HEK293T (cell line): ENCODE measurements at regions not wholly inside any gene's neighbourhood (a gene's known extent, or its start where the extent isn't known, plus 50 kb on each side); places are given as distances from the start of the nearest gene placed in this dataset.

ENCODE experiments used
- CTCF ChIA-PET: fragments of 350-600 bp; formaldehyde crosslinking; extraction: SDS; loops from one replicate; lab custom pipeline; 2021; ENCODE audit warnings: antibody characterized with exemption, inconsistent platforms; lab: Yijun Ruan, JAX
- POLR2A ChIA-PET: fragments of 350-600 bp; formaldehyde crosslinking; extraction: SDS; loops from one replicate; lab custom pipeline; 2020; ENCODE audit warnings: antibody characterized with exemption, inconsistent platforms; lab: Yijun Ruan, JAX
- DNase-seq: peaks from one replicate; pipeline ENCODE4 v3.0.0; 2012; ENCODE audit warnings: mixed read lengths; ENCODE audit errors: extremely low spot score
- ARNT ChIP-seq: fragments of 450-650 bp; IDR thresholded peaks from 2 replicates; pipeline ENCODE4 v1.6.1; 2017; ENCODE audit warnings: mild to moderate bottlenecking
- BHLHE40 ChIP-seq: fragments of 450-650 bp; IDR thresholded peaks from 2 replicates; pipeline ENCODE4 v1.6.1; 2016; ENCODE audit warnings: mild to moderate bottlenecking, moderate library complexity, borderline replicate concordance
- CTBP1 ChIP-seq: fragments of 450-650 bp; IDR thresholded peaks from 2 replicates; pipeline ENCODE4 v1.6.1; 2016; ENCODE audit warnings: borderline replicate concordance
- ELF4 ChIP-seq: fragments of 450-650 bp; IDR thresholded peaks from 2 replicates; pipeline ENCODE4 v1.6.1; 2017; ENCODE audit warnings: antibody characterized with exemption
- FOXA1 ChIP-seq: fragments of 450-650 bp; IDR thresholded peaks from 2 replicates; pipeline ENCODE4 v1.6.1; 2016; ENCODE audit warnings: mild to moderate bottlenecking
- FOXK2 ChIP-seq: fragments of 450-650 bp; IDR thresholded peaks from 2 replicates; pipeline ENCODE4 v1.6.1; 2016; ENCODE audit warnings: mild to moderate bottlenecking
- FOXM1 ChIP-seq: fragments of 450-650 bp; IDR thresholded peaks from 2 replicates; pipeline ENCODE4 v1.6.1; 2017; ENCODE audit warnings: mild to moderate bottlenecking, borderline replicate concordance
- HDGF ChIP-seq: fragments of 450-650 bp; IDR thresholded peaks from 2 replicates; pipeline ENCODE4 v1.6.1; 2017; ENCODE audit warnings: antibody characterized with exemption, borderline replicate concordance
- L3MBTL2 ChIP-seq: fragments of 450-650 bp; conservative IDR thresholded peaks from 2 replicates; pipeline ENCODE4 v1.6.1; 2016; ENCODE audit warnings: mild to moderate bottlenecking
- LEF1 ChIP-seq: fragments of 450-650 bp; IDR thresholded peaks from 2 replicates; pipeline ENCODE4 v1.6.1; 2017; ENCODE audit warnings: mild to moderate bottlenecking, borderline replicate concordance
- NFRKB ChIP-seq: fragments of 450-650 bp; IDR thresholded peaks from 2 replicates; pipeline ENCODE4 v1.6.1; 2016; ENCODE audit warnings: mild to moderate bottlenecking, moderate library complexity
- SP1 ChIP-seq: fragments of 450-650 bp; IDR thresholded peaks from 2 replicates; pipeline ENCODE4 v1.6.1; 2017
- SUZ12 ChIP-seq: fragments of 450-650 bp; IDR thresholded peaks from 2 replicates; pipeline ENCODE4 v1.6.1; 2016; ENCODE audit warnings: mild to moderate bottlenecking
- TARDBP ChIP-seq: fragments of 450-650 bp; IDR thresholded peaks from 2 replicates; pipeline ENCODE4 v1.6.1; 2016
- ZNF384 ChIP-seq: fragments of 450-650 bp; IDR thresholded peaks from 2 replicates; pipeline ENCODE4 v1.6.1; 2016
- TF ChIP-seq, protein P1 (sequence below): fragments of 450-650 bp; IDR thresholded peaks from 2 replicates; pipeline ENCODE4 v1.6.1; 2016

GRCh38 chrX:94524867-94525266, 850.9 kb downstream of the FAM133A start:
- no peak for TF ChIP-seq BHLHE40
- TF ChIP-seq NFRKB, result no peak
- no peak for TF ChIP-seq HDGF
- ChIA-PET POLR2A (no interaction called here), CTCF (no interaction called here)
- DNase-seq, result peak; percentile 21

DNA sequence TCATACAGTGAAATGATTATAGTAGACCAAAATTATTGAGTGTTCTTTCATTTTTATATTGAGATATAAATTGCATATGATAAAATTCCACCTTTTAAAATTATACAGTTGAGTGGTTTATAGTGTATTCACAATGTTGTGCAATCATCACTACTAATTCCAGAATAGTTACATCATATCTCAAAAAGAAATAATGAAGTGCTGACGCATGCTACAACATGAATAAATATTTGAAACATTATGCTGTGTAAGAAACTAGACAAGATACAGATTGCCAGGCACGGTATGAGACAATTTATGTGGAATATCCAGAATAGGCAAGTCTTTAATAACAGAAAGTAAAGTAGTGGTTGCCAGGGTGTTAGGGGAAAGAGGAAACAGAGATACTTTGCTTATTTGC, 871.7 kb downstream of the FAM133A start:
- DNase-seq, result no peak
- TF ChIP-seq ARNT (no peak), LEF1 (no peak), FOXA1 (no peak), SUZ12 (no peak), SP1 (no peak), NFRKB (no peak), FOXK2 (no peak), TARDBP (no peak), ZNF384 (no peak), L3MBTL2 (no peak), HDGF (no peak), CTBP1 (no peak), FOXM1 (no peak), BHLHE40 (no peak)
- TF ChIP-seq, protein P1, sequence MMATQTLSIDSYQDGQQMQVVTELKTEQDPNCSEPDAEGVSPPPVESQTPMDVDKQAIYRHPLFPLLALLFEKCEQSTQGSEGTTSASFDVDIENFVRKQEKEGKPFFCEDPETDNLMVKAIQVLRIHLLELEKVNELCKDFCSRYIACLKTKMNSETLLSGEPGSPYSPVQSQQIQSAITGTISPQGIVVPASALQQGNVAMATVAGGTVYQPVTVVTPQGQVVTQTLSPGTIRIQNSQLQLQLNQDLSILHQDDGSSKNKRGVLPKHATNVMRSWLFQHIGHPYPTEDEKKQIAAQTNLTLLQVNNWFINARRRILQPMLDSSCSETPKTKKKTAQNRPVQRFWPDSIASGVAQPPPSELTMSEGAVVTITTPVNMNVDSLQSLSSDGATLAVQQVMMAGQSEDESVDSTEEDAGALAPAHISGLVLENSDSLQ, result no peak
- POLR2A ChIA-PET, result no interaction called here
- CTCF ChIA-PET, result no interaction called here

- DNase-seq, result no peak
- TF ChIP-seq CTBP1, result no peak
- TF ChIP-seq HDGF, result no peak
- ChIA-PET CTCF (no interaction called here), POLR2A (no interaction called here)
Observed at GRCh38 chrX:94551831-94552230, 877.8 kb downstream of the FAM133A start.

DNA sequence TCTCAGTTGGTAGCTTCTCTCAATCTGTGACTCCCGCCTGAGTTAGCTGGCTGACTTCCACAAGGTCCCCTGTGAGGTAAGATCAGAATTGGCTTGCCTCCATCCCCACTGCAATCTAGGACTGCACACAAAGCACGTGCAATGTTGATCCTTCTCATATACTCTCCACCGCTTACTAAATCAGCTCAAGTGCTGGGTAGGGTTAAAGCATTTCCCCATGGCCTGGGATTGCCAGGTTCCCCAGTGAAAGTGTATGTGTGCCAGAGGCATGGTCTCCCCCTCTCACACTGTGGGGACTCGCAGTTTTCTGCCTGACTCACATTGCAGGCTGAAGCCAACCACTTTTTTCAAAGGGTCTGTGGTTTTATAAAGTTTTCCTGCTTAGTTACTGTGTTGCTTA, 886.9 kb downstream of the FAM133A start:
- no peak for DNase-seq
- TF ChIP-seq ARNT, result no peak
- TF ChIP-seq L3MBTL2, result no peak
- TF ChIP-seq SUZ12, result no peak
- no peak for TF ChIP-seq ELF4
- TF ChIP-seq ZNF384, result no peak
- no peak for TF ChIP-seq FOXA1
- TF ChIP-seq FOXK2, result no peak
- TF ChIP-seq, protein P1, result no peak
- no peak for TF ChIP-seq HDGF
- no peak for TF ChIP-seq TARDBP
- no peak for TF ChIP-seq LEF1
- TF ChIP-seq SP1, result no peak
- ChIA-PET CTCF (no interaction called here), POLR2A (no interaction called here)

- POLR2A ChIA-PET, result no interaction called here
- CTCF ChIA-PET, result no interaction called here
Observed at GRCh38 chrX:94576367-94577004, 902.5 kb downstream of the FAM133A start.

GRCh38 chrX:94600077-94600476, 926.1 kb downstream of the FAM133A start:
- DNase-seq, result no peak
- ChIA-PET POLR2A (no interaction called here), CTCF (no interaction called here)
- TF ChIP-seq CTBP1 (no peak), SUZ12 (no peak), FOXK2 (no peak), BHLHE40 (no peak), LEF1 (no peak), FOXM1 (no peak), HDGF (no peak), ARNT (no peak), SP1 (no peak), FOXA1 (no peak), NFRKB (no peak), ZNF384 (no peak), ELF4 (no peak), TARDBP (no peak), L3MBTL2 (no peak)
- TF ChIP-seq, protein P1, result no peak

More at GRCh38 chrX:94576367-94577004, 902.5 kb downstream of the FAM133A start:
- TF ChIP-seq FOXA1 (no peak), HDGF (no peak), L3MBTL2 (no peak), ARNT (no peak), TARDBP (no peak), SP1 (no peak), NFRKB (no peak), LEF1 (no peak), CTBP1 (no peak), ELF4 (no peak), BHLHE40 (no peak), ZNF384 (no peak), FOXM1 (no peak), SUZ12 (no peak), FOXK2 (no peak)
- TF ChIP-seq, protein P1, result no peak
- DNase-seq, result no peak
